Activated CD8-positive, alpha-beta memory T cell treated with anti-CD3 and anti-CD28 coated beads, Interleukin-2, amount 10 ng/mL, durations not matched to agents 7 days and 5 days (primary cell): ENCODE measurements at regions not wholly inside any gene's neighbourhood (a gene's known extent, or its start where the extent isn't known, plus 50 kb on each side); places are given as distances from the start of the nearest gene placed in this dataset.
"Not testable (repeated sequence)": the region's sequence is repeated elsewhere in the genome, so short reads cannot be mapped to it uniquely, and the experiment has no call there.

Source experiments
- ATAC-seq: fragments of 150-1000 bp; cut with Tn5 transposase; one replicate; pipeline ENCODE4 v1.10.0; 2021; ENCODE audit warnings: moderate library complexity
- CTCF ChIA-PET: fragments of 350-600 bp; sonication (Branson Sonifier 250); formaldehyde crosslinking; loops from one replicate; lab custom pipeline; 2021; ENCODE audit warnings: antibody characterized with exemption; lab: Charles Lee
- DNase-seq: peaks from one replicate; pipeline ENCODE4 v3.0.0-alpha.2; 2020
- H3K27ac Mint-ChIP-seq: one replicate; pipeline ENCODE4 v1.8.0; 2021; ENCODE audit warnings: mild to moderate bottlenecking, mixed read lengths
- H3K27me3 Mint-ChIP-seq: one replicate; pipeline ENCODE4 v1.8.0; 2021; ENCODE audit warnings: mixed read lengths
- H3K36me3 Mint-ChIP-seq: one replicate; pipeline ENCODE4 v1.8.0; 2021; ENCODE audit warnings: mild to moderate bottlenecking, mixed read lengths
- H3K4me1 Mint-ChIP-seq: one replicate; pipeline ENCODE4 v1.8.0; 2021; ENCODE audit warnings: mixed read lengths
- H3K4me3 Mint-ChIP-seq: one replicate; pipeline ENCODE4 v1.8.0; 2021; ENCODE audit warnings: mild to moderate bottlenecking, moderate library complexity, mixed read lengths
- H3K9me3 Mint-ChIP-seq: one replicate; pipeline ENCODE4 v1.8.0; 2022; ENCODE audit warnings: low read depth, mixed read lengths

- H3K4me3 Mint-ChIP-seq, result no peak overlapping the region
- no peak for ATAC-seq
- no peak for DNase-seq
- H3K27ac Mint-ChIP-seq, result no peak overlapping the region
- no peaks in the 10 kb centered on the region for H3K27me3 Mint-ChIP-seq
- H3K9me3 Mint-ChIP-seq, result no peaks in the 10 kb centered on the region
- CTCF ChIA-PET, result no interaction called here
- no peaks in the 10 kb centered on the region for H3K4me1 Mint-ChIP-seq
- no peaks in the 10 kb centered on the region for H3K36me3 Mint-ChIP-seq
Measured at GRCh38 chr10:10067644-10068043, 950.0 kb upstream of the CELF2 start.

- H3K27me3 Mint-ChIP-seq, H3K27ac Mint-ChIP-seq, H3K4me3 Mint-ChIP-seq, H3K4me1 Mint-ChIP-seq, ATAC-seq, CTCF ChIA-PET, H3K36me3 Mint-ChIP-seq, DNase-seq, H3K9me3 Mint-ChIP-seq: not testable (repeated sequence)
Measured at GRCh38 chr10:10074847-10075246, 942.8 kb upstream of the CELF2 start.

GRCh38 chr10:10078446-10078845, 939.2 kb upstream of the CELF2 start:
- Mint-ChIP-seq H3K9me3 (peaks cover 6% of the 10 kb centered on the region), H3K36me3 (no peaks in the 10 kb centered on the region), H3K4me1 (no peaks in the 10 kb centered on the region), H3K27ac (no peak overlapping the region), H3K4me3 (no peak overlapping the region), H3K27me3 (no peaks in the 10 kb centered on the region)
- ATAC-seq (no peak), DNase-seq (no peak)
- CTCF ChIA-PET, result no interaction called here

DNA sequence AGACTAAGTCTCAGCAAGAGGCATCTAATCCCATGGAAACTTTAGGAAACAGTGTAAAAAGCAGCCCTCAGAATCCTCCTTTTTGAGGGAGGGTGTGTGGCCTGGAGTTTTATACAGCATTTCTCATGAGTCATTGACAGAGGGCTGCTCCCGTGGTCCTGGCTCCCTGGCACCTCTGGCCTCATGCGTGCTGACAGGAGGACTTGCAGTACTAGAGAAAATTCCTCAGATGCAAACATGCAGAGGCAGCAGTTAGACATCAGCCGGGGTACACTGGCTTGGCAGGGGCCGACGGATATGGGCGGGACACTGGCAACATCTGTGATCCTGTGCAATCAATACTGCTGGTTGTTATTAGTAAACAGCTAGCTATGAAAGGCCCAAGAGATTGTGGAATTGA, 925.1 kb upstream of the CELF2 start:
- Mint-ChIP-seq H3K4me3 (no peak overlapping the region), H3K9me3 (no peaks in the 10 kb centered on the region), H3K27me3 (no peaks in the 10 kb centered on the region), H3K27ac (no peak overlapping the region), H3K4me1 (no peaks in the 10 kb centered on the region), H3K36me3 (no peaks in the 10 kb centered on the region)
- CTCF ChIA-PET, result no interaction called here
- DNase-seq, result no peak
- no peak for ATAC-seq

DNA sequence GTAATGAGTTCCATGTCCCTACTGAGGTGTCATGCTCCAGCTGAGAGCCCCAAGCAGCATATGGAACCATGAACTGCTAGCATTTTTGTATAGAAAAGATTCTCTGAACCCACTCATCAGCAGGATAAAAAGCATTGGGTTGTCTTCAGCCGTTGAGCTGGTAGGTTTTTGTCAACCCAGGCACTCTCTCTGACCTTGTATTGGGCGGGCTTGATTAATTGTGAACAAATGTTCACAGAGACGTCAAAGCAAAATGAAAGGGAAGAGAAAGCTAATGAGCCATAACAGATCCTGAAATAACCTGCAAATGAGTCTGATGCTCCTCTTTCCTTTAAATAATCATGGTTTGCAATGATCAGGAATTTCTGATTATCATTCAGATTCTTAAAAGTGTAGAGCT, 924.7 kb upstream of the CELF2 start:
- CTCF ChIA-PET, result no interaction called here
- Mint-ChIP-seq H3K4me3 (no peak overlapping the region), H3K27me3 (no peaks in the 10 kb centered on the region), H3K4me1 (no peaks in the 10 kb centered on the region), H3K27ac (no peak overlapping the region), H3K36me3 (no peaks in the 10 kb centered on the region), H3K9me3 (no peaks in the 10 kb centered on the region)
- no peak for DNase-seq
- no peak for ATAC-seq

DNA sequence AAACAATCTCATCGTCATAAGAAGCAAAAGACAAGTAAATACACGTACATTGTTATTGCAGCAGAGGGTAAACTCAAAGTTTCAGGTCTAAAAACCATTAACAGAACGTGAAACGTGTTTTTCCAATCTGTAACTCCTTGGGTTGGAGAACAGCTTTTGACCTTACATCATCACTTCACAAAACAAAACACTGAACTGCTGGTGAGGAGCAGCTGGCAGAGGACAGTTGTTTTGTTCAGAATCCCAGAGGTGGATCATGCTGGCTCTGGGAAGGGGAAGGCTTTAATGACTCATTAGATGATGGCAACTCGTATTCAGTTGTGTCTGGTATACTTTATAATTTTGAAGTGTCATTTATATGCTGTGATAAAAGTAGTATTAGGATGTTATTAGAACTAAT, 923.0 kb upstream of the CELF2 start:
- H3K27me3 Mint-ChIP-seq, result no peaks in the 10 kb centered on the region
- H3K9me3 Mint-ChIP-seq, result no peaks in the 10 kb centered on the region
- no peak overlapping the region for H3K4me3 Mint-ChIP-seq
- CTCF ChIA-PET, result no interaction called here
- no peaks in the 10 kb centered on the region for H3K36me3 Mint-ChIP-seq
- ATAC-seq (no peak), DNase-seq (no peak)
- H3K27ac Mint-ChIP-seq, result no peak overlapping the region
- H3K4me1 Mint-ChIP-seq, result no peaks in the 10 kb centered on the region

GRCh38 chr10:10096296-10096695, 921.4 kb upstream of the CELF2 start:
- H3K36me3 Mint-ChIP-seq, result no peaks in the 10 kb centered on the region
- H3K27me3 Mint-ChIP-seq, result no peaks in the 10 kb centered on the region
- H3K9me3 Mint-ChIP-seq, result no peaks in the 10 kb centered on the region
- no peak overlapping the region for H3K27ac Mint-ChIP-seq
- no peaks in the 10 kb centered on the region for H3K4me1 Mint-ChIP-seq
- DNase-seq (no peak), ATAC-seq (no peak)
- no peak overlapping the region for H3K4me3 Mint-ChIP-seq
- CTCF ChIA-PET, result no interaction called here

- Mint-ChIP-seq H3K9me3 (no peaks in the 10 kb centered on the region), H3K4me3 (no peak overlapping the region), H3K4me1 (no peaks in the 10 kb centered on the region), H3K27ac (no peak overlapping the region), H3K36me3 (no peaks in the 10 kb centered on the region), H3K27me3 (no peaks in the 10 kb centered on the region)
- DNase-seq (no peak), ATAC-seq (no peak)
- CTCF ChIA-PET, result no interaction called here
Measured at GRCh38 chr10:10096898-10097297, 920.8 kb upstream of the CELF2 start.

DNA sequence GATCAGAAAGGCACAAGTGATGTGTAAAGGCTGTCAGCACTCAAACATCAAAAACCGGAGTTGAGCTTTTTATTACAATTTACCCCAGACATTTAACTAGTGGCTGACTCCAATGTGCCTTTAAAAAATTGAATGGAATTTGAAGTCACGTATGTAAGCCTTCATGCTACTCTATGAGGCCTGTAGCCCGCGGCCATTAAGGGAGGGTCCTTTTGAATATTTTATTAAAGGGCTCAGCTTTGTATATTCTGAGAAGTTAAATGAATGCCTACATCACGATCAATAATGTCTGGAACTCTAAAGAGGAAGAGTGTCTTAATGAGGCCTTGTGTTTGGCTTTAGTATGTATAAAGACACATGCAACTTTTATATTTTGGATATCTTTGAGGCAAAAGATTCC, 916.6 kb upstream of the CELF2 start:
- Mint-ChIP-seq H3K36me3 (no peaks in the 10 kb centered on the region), H3K9me3 (no peaks in the 10 kb centered on the region), H3K27me3 (no peaks in the 10 kb centered on the region), H3K4me1 (no peaks in the 10 kb centered on the region), H3K27ac (no peak overlapping the region), H3K4me3 (no peak overlapping the region)
- CTCF ChIA-PET, result no interaction called here
- DNase-seq (no peak), ATAC-seq (no peak)

- Mint-ChIP-seq H3K4me1 (no peaks in the 10 kb centered on the region), H3K27ac (no peak overlapping the region), H3K4me3 (no peak overlapping the region), H3K27me3 (no peaks in the 10 kb centered on the region), H3K9me3 (no peaks in the 10 kb centered on the region), H3K36me3 (no peaks in the 10 kb centered on the region)
- DNase-seq, result no peak
- ATAC-seq, result no peak
- CTCF ChIA-PET, result no interaction called here
Measured at GRCh38 chr10:10110844-10111490, 906.7 kb upstream of the CELF2 start.

DNA sequence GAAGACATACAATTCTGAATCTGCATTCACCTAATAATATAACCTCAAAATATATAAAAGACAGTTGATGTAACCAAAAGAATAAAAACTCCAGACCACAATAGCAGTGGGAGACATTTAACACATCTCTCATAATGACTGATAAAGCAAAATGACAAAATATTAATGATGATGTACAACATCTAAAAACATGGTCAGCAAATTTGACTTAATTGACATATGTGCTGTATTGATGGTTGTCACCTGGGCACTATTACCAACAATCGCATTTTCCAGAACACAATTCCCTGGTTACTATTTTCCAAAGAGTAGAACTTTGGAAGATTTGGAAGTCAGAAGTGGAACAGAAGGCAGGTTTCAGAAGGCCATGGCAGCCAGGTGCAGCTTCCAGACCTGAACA, 899.5 kb upstream of the CELF2 start:
- CTCF ChIA-PET, result no interaction called here
- no peaks in the 10 kb centered on the region for H3K4me1 Mint-ChIP-seq
- H3K27me3 Mint-ChIP-seq, result no peaks in the 10 kb centered on the region
- no peak overlapping the region for H3K4me3 Mint-ChIP-seq
- H3K36me3 Mint-ChIP-seq, result no peaks in the 10 kb centered on the region
- no peak for ATAC-seq
- no peak overlapping the region for H3K27ac Mint-ChIP-seq
- H3K9me3 Mint-ChIP-seq, result no peaks in the 10 kb centered on the region
- no peak for DNase-seq

- H3K4me3 Mint-ChIP-seq, result no peak overlapping the region
- ATAC-seq, result no peak
Measured at GRCh38 chr10:10120671-10121070, 897.0 kb upstream of the CELF2 start.

DNA sequence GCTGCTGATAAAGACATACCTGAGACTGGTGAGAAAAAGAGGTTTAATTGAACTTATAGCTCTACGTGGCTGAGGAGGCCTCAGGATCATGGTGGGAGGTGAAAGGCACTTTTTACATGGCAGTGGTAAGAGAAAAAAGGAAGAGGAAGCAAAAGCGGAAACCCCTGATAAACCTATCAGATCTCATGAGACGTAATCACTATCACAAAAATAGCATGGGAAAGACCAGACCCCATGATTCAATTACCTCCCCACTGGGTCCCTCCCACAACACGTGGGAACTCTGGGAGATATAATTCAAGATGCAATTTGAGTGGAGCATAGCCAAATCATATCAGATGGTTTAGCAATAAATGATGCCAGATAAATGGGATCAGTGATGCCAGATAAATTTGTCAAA, 892.0 kb upstream of the CELF2 start:
- Mint-ChIP-seq H3K36me3 (no peaks in the 10 kb centered on the region), H3K4me1 (no peaks in the 10 kb centered on the region), H3K4me3 (no peak overlapping the region), H3K9me3 (no peaks in the 10 kb centered on the region), H3K27ac (no peak overlapping the region), H3K27me3 (no peaks in the 10 kb centered on the region)
- CTCF ChIA-PET, result no interaction called here
- ATAC-seq, result no peak
- DNase-seq, result no peak

More at GRCh38 chr10:10120671-10121070, 897.0 kb upstream of the CELF2 start:
- Mint-ChIP-seq H3K27me3 (no peaks in the 10 kb centered on the region), H3K27ac (no peak overlapping the region), H3K4me1 (no peaks in the 10 kb centered on the region), H3K9me3 (no peaks in the 10 kb centered on the region), H3K36me3 (no peaks in the 10 kb centered on the region)
- CTCF ChIA-PET, result no interaction called here
- no peak for DNase-seq

GRCh38 chr10:10126218-10126617, 891.5 kb upstream of the CELF2 start:
- DNase-seq (no peak), ATAC-seq (no peak)
- H3K9me3 Mint-ChIP-seq, result no peaks in the 10 kb centered on the region
- H3K27ac Mint-ChIP-seq, result no peak overlapping the region
- H3K4me1 Mint-ChIP-seq, result no peaks in the 10 kb centered on the region
- H3K27me3 Mint-ChIP-seq, result no peaks in the 10 kb centered on the region
- CTCF ChIA-PET, result no interaction called here
- H3K36me3 Mint-ChIP-seq, result no peaks in the 10 kb centered on the region
- no peak overlapping the region for H3K4me3 Mint-ChIP-seq

DNA sequence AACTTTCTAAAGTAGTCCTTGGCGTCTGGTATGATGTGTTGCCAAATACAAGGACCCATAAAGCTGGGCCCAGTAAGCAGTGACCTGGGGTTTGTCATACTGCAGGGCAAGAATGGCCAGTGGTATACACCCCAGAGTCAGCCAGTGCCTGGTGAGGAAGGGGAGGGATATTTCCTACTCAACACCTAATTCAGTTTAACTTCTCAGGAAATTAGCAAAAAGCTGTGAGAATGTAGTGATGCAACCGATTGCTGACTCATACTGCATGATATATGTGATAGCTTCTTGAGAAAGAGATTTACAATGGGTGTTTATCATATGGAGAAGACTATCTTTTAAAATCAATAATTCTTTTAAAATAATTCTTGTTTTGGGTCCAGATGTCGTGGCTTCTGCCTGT, 889.3 kb upstream of the CELF2 start:
- Mint-ChIP-seq H3K4me1 (no peaks in the 10 kb centered on the region), H3K36me3 (no peaks in the 10 kb centered on the region), H3K4me3 (no peak overlapping the region), H3K9me3 (no peaks in the 10 kb centered on the region), H3K27ac (no peak overlapping the region), H3K27me3 (no peaks in the 10 kb centered on the region)
- DNase-seq, result no peak
- CTCF ChIA-PET, result no interaction called here
- no peak for ATAC-seq
